HG03378 (cell line): ENCODE measurements at regions not wholly inside any gene's neighbourhood (a gene's known extent, or its start where the extent isn't known, plus 50 kb on each side); places are given as distances from the start of the nearest gene placed in this dataset.
"Not testable (repeated sequence)": the region's sequence is repeated elsewhere in the genome, so short reads cannot be mapped to it uniquely, and the experiment has no call there.

ENCODE experiments used
- ATAC-seq: cut with Tn5 transposase; IDR thresholded peaks from one replicate; pipeline ENCODE4 v1.9.1; 2021; ENCODE audit warnings: mild to moderate bottlenecking, moderate library complexity; ENCODE audit not compliant: unreplicated experiment

DNA sequence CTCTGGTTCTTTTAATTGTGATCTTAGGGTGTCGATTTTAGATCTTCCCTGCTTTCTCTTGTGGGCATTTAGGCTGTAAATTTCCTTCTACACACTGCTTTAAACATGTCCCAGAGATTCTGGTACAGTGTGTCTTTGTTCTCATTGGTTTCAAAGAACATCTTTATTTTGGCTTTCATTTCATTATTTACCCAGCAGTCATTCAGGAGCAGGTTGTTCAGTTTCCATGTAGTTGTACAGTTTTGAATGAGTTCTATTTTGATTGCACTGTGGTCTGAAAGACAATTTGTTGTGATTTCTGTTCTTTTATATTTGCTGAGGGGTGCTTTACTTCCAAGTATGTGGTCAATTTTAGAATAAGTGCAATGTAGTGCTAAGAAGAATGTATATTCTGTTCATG is 423.8 kb downstream of the PIK3C3 start:
- not testable (repeated sequence) for ATAC-seq

DNA sequence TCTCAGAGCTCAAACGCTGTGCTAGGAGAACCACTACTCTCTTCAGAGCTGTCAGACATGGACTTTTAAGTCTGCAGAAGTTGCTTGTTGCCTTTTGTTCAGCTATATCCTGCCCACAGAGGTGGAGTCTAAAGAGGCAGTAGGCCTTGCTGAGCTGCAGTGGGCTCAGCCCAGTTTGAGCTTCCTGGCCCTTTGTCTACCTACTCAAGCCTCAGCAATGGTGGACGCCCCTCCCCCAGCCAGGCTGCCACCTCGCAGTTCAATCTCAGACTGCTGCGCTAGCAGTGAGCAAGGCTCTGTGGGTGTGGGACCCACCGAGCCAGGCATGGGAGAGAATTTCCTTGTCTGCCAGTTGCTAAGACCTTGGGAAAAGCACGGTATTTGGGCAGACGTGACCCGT is 426.2 kb downstream of the PIK3C3 start:
- not testable (repeated sequence) for ATAC-seq

DNA sequence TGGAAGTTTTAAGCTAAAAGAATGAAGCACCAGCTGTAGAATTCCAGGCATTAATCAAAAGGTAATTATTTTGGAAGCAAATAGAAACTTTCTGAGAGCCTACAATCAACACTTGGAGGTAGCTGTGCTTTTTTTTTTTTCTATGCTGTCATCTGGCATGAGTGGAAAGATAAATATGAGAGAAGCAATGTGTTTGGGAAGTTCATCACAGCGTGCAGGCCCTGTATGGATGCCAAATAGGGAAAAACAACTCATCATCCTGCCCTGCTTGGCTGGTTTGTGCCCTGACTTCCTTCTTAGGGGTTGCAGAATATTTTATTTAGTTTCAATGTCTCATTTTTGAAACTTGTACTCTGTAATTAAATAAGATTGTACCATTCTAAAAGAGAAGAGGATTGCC is 437.4 kb downstream of the PIK3C3 start:
- no peak for ATAC-seq

DNA sequence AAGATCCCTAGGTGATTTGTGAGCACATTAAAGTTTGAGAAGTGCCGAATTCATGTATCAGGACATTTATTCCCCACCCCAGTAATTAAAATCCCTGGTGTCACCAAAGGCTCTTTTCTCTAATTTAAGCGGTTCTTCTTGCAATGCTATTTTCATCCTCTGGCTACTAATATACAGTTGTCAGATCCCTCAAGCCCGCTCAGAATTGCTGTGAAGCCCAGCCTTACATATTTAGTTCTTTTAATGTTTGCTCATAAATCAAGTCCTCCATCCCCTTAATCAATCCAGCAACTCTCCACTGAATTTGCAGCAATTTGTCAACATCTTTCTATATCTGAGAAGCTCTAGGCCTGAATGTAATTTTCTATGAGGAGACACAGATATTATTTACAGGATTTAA is 437.9 kb downstream of the PIK3C3 start:
- ATAC-seq: no peak

DNA sequence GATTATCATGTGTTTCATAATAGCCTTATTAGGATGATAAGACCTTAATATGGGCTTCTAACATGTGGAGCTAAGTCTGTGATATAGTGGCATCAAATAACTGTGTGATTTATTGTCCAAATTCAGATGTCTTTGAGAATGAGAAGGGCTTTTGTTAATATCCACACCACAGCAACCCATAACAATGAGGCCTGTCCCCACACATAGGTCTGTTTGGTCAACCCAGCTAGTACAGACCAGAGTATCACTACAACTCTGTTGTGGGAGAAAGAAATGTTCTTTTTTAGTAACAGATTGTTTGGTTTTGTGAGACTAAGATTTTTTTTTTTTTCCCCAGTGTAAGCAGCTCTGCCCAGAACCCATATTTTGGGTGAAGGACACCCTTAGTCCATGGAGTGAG is 439.2 kb downstream of the PIK3C3 start:
- no peak for ATAC-seq

DNA sequence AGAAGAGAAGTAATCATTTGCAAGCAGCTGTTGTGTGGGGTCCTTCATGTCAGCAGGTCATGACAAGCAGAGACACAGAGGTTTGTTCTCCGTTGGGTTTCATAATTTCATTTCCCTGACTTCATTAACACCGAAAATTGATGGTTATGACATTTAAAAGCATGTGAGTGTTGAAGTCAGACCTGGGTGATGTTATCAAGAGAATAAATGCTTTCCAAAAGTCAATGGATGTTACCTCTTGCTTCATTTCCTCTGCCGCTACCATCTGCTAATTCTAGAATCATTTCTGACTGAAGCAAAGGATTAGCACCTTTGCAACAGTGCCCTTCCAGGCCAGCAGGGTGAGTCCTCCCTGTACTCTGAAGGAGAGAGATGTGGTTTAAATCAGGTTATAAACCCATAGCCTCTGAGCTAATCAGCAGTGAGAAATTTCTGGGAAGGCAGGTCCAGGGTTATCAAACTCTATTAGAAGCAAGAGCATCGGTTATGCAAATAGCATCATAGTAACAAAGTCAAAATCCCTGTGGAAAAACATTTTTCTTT is 446.2 kb downstream of the PIK3C3 start:
- no peak for ATAC-seq

DNA sequence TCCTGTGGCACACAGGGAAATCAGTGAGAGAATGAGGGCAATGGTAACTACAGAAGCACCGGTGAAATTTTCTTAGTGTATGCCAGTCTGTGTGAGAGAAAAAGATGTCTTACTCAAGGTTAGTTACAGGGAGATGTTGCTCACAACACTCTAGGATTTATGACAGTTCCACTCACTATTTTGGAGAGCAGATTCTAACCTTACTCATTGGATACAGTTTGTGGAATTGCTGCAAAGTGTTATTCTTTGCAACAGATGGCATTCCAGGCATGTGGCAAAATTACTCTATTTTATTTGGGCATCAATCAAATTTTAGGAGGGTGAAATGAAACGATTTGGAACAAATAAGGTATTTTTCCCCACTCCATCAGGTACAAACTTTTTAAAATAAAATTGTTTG is 449.1 kb downstream of the PIK3C3 start:
- ATAC-seq: no peak

DNA sequence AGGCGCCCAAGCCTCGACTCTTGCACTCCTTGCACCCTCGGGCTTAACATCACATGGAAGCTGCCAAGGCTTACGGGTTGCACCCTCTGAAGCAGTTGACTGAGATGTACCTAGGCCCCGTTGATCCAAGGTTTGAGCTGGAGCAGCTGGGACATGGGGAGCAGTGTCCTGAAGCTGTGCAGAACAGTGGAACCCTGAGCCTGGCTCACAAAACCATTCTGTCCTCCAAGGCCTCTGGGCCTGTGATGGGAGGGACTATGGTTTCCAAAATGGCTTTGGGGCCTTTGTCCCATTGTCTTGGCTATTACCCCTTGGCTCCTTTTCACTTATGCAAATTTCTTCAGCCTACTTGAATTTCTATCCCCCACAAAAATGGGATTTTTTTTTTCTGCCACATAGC is 454.0 kb downstream of the PIK3C3 start:
- no peak for ATAC-seq

DNA sequence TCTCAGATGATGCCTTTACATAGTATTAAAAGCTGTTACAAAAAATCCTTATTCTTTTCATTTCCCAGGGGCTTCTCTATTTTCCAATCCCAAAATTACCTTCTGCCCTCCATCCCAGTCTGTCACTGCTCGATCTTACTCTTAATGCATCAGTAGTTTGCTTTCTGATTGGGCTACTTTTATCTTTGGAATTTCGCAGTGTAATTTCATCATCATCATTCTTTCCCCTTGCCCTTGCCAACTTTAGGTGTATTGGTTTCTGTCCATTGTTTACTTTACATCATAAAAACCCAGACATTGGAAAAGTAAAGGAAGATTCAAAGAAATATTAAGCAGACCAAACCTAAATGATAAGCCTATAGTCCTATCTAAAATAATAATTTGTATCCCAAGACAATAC is 457.2 kb downstream of the PIK3C3 start:
- no peak for ATAC-seq

DNA sequence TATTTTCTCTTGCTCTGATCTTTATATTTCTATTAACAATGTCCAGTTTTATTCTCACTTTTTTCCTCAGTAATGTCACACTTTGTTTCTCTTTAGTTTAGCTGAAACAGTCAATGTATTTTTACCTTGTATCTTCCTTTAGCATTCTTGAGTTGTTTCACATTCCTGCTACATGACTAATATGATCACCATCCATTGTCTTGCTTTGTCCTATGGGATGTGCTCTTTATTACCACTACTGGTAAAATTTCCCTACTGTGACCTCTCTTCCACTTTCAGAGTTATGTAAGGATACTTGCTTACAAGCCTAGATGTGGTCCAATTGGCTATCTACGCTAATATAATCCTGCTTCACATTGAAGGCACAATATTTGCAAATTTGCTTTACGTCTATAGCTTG is 457.9 kb downstream of the PIK3C3 start:
- no peak for ATAC-seq

DNA sequence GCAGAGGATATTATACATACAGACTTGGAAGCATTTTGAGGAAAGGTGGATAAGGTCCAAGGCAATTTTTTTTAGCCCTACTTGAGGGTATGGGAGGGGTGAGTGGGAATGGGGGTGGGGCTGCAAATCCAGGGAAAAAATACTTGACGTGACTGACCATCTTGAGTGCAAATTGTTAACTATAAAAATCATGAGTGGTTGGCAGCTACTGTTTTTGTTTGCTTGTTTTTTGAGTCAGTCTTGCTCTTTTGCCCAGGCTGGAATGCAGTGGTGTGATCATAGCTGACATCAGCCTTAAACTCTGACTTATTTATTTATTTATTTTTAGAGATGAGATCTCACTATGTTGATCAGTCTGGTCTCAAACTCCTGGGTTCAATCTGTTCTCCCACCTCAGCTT is 458.8 kb downstream of the PIK3C3 start:
- ATAC-seq: no peak

DNA sequence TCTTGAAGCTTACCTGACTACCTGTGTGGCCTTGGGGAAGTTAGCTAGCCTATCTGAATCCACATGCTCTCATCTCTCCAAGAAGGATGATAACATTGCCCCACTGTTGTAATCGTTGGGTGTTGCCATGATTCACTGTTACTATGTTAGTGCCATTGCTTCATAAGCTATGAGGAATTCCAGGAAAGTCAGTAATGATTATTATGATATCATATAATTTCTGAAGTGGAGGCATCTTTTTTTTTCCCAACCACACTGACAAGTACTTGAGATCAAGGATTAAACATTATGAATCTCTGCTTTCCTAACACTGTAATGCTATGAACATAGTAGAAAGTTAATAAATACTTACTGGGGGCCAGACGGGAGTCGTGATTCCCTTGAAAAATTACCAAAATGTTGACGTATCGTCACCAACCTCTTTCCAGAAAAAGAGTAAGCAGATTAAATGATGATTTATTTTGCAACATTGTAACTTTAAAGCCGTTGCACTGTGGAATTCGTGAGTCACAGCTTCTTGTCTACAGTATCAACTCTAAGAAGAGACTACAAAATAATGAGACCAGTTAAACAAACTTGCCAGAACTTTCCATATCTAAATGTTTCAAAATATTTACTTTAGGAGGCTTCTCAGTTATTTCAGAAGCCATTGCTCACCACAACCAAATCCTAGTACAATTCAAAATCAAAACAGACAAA is 459.9 kb downstream of the PIK3C3 start:
- ATAC-seq: no peak

DNA sequence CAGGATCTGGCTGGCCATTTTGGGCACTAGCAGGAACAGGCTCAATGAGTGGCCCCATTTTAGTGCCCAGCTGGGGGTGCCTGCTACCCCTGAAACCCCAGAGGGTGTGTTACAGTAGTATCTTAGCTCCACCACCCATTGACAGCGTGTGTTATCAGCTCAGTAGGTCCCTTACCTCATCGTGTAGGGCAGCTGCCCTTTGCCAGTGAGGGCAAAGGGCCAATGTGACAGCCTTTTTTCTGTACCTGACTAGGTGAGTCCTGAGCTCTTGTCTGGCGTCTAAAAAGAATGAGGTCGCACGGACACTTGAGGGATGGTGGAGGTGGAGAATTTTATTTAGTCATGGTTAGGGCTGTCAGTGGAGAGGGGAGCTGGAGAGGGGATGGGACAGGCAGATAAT is 462.2 kb downstream of the PIK3C3 start:
- no peak for ATAC-seq

DNA sequence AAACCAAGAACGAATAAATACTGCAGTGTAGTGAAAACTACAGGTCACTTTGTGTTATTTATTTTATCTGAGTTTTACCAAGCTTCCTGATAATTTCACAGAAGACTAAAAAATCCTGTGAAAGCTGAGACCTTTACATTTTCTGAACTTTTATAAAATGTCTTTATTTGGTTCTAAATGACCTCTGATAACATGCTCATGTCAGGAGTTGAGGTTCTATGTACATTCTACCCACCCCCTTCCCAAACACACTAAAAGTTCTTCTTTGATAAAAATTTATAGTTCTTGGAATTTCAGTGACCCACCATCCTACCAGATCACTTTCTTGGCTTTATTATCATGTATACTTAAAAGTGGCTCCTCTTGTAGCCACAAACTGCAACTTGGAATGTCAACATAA is 463.1 kb downstream of the PIK3C3 start:
- no peak for ATAC-seq

DNA sequence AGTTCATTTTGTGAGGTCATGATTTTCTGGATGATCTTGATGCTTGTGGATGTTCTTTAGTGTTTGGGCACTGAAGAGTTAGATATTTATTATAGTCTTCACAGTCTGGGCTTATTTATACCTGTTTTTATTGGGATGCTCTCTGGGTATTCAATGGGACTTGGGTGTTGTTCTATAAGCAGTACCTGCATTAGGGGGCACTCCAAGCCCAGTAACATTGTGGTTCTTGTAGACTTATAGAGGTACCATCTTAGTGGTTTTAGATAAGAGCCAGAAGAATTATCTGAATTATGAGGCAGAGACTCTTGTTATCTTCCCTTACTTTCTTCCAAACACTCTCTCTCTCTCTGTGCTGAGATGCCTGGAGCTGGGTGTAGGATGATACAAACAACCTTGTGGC is 470.0 kb downstream of the PIK3C3 start:
- no peak for ATAC-seq

DNA sequence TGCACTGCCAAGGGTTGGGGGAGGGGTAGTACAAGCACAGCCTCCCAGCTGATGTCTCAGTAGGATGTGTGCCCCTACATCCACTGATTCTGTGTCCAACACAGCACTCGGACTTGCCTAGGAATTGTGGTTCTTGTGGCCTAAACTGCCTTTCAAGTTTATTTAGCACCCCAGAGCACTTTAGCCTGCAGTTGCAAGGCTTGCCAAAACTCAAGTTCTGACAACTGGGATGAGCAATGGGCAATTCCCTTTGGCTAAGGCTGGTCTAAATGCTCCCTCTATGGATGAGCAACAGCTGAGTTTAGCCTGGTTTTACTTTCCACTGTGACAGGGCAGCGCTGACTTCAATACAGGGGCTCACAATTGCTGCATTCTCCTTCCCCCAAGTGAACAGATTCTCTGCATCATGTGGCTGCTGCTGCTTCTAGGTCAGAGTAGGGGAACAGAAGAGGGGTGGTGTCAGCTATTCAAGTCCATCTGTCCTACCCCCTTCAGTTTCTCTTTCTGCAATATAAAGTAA is 471.5 kb downstream of the PIK3C3 start:
- ATAC-seq: no peak

DNA sequence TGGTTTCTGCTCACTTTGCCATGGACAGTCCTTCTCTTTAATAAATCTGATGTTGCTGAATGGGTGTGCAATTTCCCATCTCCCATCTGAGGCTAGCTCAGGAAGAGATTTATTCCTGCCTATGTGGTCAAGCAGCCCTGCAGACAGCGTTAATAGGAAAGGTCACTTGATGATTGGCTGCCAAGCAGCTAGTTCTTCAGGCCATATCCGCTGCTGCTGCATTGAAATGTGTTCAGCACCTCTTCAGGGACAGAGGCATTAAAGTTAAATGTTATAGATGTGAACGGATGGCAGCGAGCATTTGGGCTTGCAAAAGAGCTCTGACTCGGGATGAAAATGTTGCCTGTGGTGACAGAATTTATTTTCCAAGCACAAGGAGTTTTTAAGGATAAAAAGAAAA is 474.2 kb downstream of the PIK3C3 start:
- ATAC-seq: no peak

DNA sequence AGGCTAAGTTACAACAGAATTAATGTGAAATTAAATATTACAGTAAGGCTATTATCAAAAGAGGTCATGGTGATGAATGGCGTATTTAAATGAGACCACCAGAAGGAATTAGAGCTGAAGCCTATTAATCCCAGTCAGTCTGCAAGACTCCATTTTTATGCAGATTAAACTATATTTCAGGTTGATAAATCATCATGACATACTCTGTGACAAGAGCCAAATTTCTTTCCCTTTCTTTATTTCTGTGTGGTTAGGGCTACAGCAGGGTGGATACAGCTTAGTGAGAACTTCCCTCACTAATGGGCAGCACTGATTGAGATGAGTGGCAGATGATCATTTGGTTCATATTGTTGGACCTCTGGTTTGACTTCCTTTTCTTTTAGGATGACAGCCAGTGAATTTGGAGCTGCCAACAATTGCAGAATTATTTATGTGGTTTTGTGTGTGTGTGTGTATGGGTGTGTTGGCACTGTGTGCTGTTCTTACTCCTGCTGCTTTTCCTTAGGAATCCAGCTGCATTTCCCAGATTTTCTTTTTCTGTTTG is 481.3 kb downstream of the PIK3C3 start:
- no peak for ATAC-seq

DNA sequence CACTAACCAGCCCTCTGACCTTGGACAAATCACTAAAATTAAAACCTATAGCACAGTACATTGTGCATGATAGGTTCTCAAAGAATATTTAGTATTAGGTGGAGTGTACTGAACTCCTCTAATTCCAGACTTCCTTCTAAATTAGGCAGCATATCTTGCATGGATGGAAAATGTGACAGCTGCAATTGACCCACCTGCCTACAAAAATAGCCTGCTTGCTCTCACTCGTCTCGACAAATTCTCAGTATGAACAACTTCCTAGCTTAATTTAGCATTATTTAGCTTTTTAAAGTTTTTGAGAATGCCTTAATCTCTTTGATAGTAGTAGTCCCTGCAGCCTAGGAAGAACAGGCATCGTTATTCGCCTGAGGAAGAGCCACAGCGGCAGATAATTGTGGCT is 482.0 kb downstream of the PIK3C3 start:
- no peak for ATAC-seq

DNA sequence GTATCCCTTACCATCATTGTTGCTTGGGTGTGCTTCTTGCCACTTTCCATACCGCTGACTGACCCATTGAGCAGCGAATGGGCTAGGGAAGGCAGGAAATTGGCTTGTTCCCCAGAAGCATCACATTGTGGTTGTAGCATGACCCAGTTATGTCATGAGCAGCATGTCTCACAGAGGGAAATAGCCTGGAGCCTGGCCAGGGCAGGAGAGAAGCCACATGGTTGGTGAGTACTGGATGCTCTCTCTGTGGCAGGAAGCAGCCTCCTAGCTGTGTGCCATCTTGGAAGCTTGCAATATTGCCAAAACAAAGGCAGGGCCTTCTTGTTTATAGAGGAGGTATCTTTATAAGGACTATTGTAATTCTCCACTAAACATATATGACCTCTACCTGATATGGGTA is 482.6 kb downstream of the PIK3C3 start:
- ATAC-seq: no peak

DNA sequence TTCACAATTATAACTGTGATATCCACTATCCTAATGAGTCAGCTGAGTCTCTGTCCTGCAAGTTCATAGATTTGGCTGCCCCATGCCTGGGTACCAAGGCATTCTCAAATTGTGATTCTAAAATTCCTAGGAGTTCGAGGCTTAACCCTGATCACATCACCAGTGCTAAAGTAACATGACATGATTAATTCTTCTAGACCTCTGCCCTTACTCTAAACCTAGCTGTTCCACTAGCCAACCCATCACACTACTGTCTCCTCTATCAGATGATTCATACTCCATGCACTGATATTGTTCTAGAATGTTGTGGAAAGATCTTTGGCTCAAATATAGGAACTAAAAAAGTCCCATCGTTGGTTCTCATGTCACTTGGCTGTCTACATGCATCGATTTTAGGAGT is 487.6 kb downstream of the PIK3C3 start:
- no peak for ATAC-seq

DNA sequence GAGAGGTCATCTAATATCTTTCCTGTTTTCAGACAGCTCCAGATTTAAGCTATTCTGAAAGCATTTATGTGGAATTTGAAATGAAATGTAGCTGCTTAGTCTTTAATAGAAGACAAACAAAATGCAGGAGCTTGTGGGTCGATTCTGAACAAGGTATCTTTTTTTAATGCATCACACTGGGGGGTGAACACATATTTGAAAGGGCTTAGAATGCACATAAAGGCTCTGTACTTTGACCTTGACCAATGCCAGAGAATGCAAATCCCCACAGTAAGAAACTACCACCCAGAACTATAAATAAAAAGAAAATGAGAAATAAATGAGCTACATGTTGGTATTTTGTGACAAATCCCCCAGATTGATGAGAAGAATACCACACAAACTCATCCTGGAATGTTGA is 489.3 kb downstream of the PIK3C3 start:
- no peak for ATAC-seq

DNA sequence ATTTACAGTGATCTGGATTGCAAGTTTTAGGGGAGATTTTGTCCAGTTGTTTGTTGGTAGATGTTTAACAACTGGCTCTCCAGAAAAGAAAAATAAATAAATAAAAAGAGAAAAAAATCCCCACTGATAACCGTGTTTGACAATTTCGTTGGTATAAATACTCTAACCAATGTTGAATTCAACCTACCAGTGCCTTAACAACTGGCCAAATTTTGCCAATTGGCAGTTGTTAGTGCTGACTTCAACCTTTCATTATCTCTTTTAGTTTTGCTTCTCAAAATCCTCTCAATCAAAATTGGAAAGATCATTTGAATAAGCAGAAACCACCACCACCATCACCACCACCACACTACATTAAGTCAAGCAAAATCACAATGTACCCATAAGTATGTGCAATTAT is 490.3 kb downstream of the PIK3C3 start:
- ATAC-seq: no peak
